PC-9 (cell line): ENCODE measurements at regions not wholly inside any gene's neighbourhood (a gene's known extent, or its start where the extent isn't known, plus 50 kb on each side); places are given as distances from the start of the nearest gene placed in this dataset.

ENCODE experiments used
- BruUV-seq: library from RNA; stranded (reverse); fragments of 400-500 nt; replicated peaks from 2 replicates; lab custom pipeline; 2021; lab: Mats Ljungman, UMichigan
- CTCF ChIA-PET: fragments of 300-600 bp; sonication (Branson Sonifier 250); formaldehyde crosslinking; loops from one replicate; lab custom pipeline; 2022; ENCODE audit warnings: antibody characterized with exemption; lab: Charles Lee
- POLR2A ChIA-PET: fragments of 300-600 bp; sonication (Branson Sonifier 250); formaldehyde crosslinking; loops from one replicate; lab custom pipeline; 2022; ENCODE audit warnings: antibody characterized with exemption; ENCODE audit not compliant: unreplicated experiment; lab: Charles Lee
- DNase-seq, 2 experiments: peaks; one replicate each; pipeline versions ENCODE4 v3.0.0 to v3.0.0-alpha.2; 2015 to 2022; ENCODE audit warnings: mixed read lengths in 1 of 2
- H2AFZ ChIP-seq: fragments of 200-600 bp; sonication (generic); 2 replicates; pipeline ENCODE4 v1.8.1; 2017; ENCODE audit warnings: antibody characterized with exemption
- H3F3A ChIP-seq: fragments of 200-600 bp; sonication (generic); 2 replicates; pipeline ENCODE4 v1.8.1; 2017; ENCODE audit warnings: antibody characterized with exemption, mild to moderate bottlenecking, low read depth; ENCODE audit not compliant: insufficient read depth
- H3K27ac ChIP-seq: fragments of 200-600 bp; sonication (generic); 2 replicates; pipeline ENCODE4 v1.6.1; 2016; ENCODE audit warnings: mixed run types
- H3K27me3 ChIP-seq: fragments of 200-600 bp; sonication (generic); 2 replicates; pipeline ENCODE4 v1.6.1; 2016; ENCODE audit warnings: low read depth, mixed run types; ENCODE audit not compliant: insufficient read depth
- H3K36me3 ChIP-seq: fragments of 200-600 bp; sonication (generic); 2 replicates; pipeline ENCODE4 v1.6.1; 2016; ENCODE audit warnings: low read depth, mixed run types
- H3K4me1 ChIP-seq: fragments of 200-600 bp; sonication (generic); replicated peaks from 2 replicates; pipeline ENCODE4 v1.6.1; 2016; ENCODE audit warnings: mixed run types; ENCODE audit not compliant: insufficient read depth
- H3K4me2 ChIP-seq: fragments of 200-600 bp; sonication (generic); 2 replicates; pipeline ENCODE4 v1.6.1; 2017; ENCODE audit warnings: mixed run types
- H3K4me3 ChIP-seq: fragments of 200-600 bp; sonication (generic); 2 replicates; pipeline ENCODE4 v1.6.1; 2016; ENCODE audit warnings: mixed run types
- H3K79me2 ChIP-seq: fragments of 200-600 bp; sonication (generic); 2 replicates; pipeline ENCODE4 v1.6.1; 2017; ENCODE audit warnings: low read depth, mixed run types
- H3K9me2 ChIP-seq: fragments of 200-600 bp; sonication (generic); 2 replicates; pipeline ENCODE4 v1.8.1; 2017; ENCODE audit warnings: mild to moderate bottlenecking; ENCODE audit not compliant: insufficient read depth
- H3K9me3 ChIP-seq: fragments of 200-600 bp; sonication (generic); 2 replicates; pipeline ENCODE4 v1.8.1; 2016; ENCODE audit warnings: low read depth; ENCODE audit not compliant: insufficient read depth
- H4K20me1 ChIP-seq: fragments of 200-600 bp; sonication (generic); 2 replicates; pipeline ENCODE4 v1.8.1; 2017; ENCODE audit not compliant: insufficient read depth
- CTCF ChIP-seq: fragments of 200-600 bp; sonication (generic); conservative IDR thresholded peaks from 2 replicates; pipeline ENCODE4 v1.6.1; 2017; ENCODE audit warnings: mixed run types, antibody characterized with exemption, mild to moderate bottlenecking, moderate library complexity
- EZH2 ChIP-seq: fragments of 200-600 bp; sonication (generic); IDR thresholded peaks from 2 replicates; pipeline ENCODE4 v1.8.0; 2017; ENCODE audit warnings: antibody characterized with exemption, low read depth
- intact Hi-C: fragments of 100-400 bp; cut with micrococcal nuclease; formaldehyde crosslinking; loops from one replicate; pipeline ENCODE4 v1.10.0; 2022; ENCODE audit not compliant: unreplicated experiment

DNA sequence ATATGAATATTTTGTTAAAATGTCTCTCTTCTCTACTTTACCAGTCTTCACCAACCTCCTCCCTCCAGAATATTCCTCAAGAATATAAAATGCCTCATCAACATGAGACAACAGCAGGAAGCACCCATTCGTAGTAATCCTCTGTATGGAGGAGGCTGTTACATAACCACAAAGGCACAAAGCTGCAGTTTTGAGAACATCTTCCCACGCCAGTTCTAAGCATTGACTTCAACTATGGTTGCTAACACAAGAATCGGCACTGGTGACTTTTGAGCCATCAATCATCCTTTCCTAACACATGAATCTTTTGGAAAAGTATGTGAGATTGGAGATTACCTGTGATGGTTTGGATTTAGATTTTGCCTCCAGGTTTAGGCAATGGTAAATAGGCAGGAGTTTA is 54.9 kb upstream of the CYP1B1 start:
- no peaks in the 10 kb centered on the region for H4K20me1 ChIP-seq
- H2AFZ ChIP-seq, result no peak overlapping the region
- TF ChIP-seq EZH2 (no peak), CTCF (no peak)
- POLR2A ChIA-PET, result no interaction called here
- H3K9me2 ChIP-seq, result 0 out of 2 replicates have a peak, but pooled peaks cover 4% of the 10 kb centered on the region
- intact Hi-C loops, result no loop called here
- no peaks in the 10 kb centered on the region for H3K36me3 ChIP-seq
- DNase-seq, result no peak
- no TSS peak for BruUV-seq
- H3K27me3 ChIP-seq, result no peaks in the 10 kb centered on the region
- no peaks in the 10 kb centered on the region for H3F3A ChIP-seq
- H3K4me1 ChIP-seq, result no peaks in the 10 kb centered on the region
- H3K27ac ChIP-seq, result no peak overlapping the region
- CTCF ChIA-PET, result interaction anchor here (0.6 kb wide), 1 partner anchor 990 kb away, joined by 10 read pairs; no protein-coding TSS in a partner anchor
- H3K4me3 ChIP-seq, result no peak overlapping the region
- H3K79me2 ChIP-seq, result no peaks in the 10 kb centered on the region
- no peak overlapping the region for H3K4me2 ChIP-seq
- peaks cover 14% of the 10 kb centered on the region for H3K9me3 ChIP-seq

GRCh38 chr2:38129987-38130386 is 54.0 kb upstream of the CYP1B1 start:
- H3K27me3 ChIP-seq, result no peaks in the 10 kb centered on the region
- TF ChIP-seq EZH2, result no peak
- no peak for TF ChIP-seq CTCF
- no peak overlapping the region for H2AFZ ChIP-seq
- peaks cover 14% of the 10 kb centered on the region for H3K9me3 ChIP-seq
- H3K4me2 ChIP-seq, result no peak overlapping the region
- no peak overlapping the region for H3K4me3 ChIP-seq
- BruUV-seq, result no TSS peak
- CTCF ChIA-PET, result no interaction called here
- H3K4me1 ChIP-seq, result no peaks in the 10 kb centered on the region
- H4K20me1 ChIP-seq, result no peaks in the 10 kb centered on the region
- H3F3A ChIP-seq, result no peaks in the 10 kb centered on the region
- H3K36me3 ChIP-seq, result no peaks in the 10 kb centered on the region
- DNase-seq, result no peak
- POLR2A ChIA-PET, result interaction anchor here (0.6 kb wide), 1 partner anchor 81 kb away, joined by 8 read pairs; no protein-coding TSS in a partner anchor
- 0 out of 2 replicates have a peak, but pooled peaks cover 4% of the 10 kb centered on the region for H3K9me2 ChIP-seq
- no peak overlapping the region for H3K27ac ChIP-seq
- H3K79me2 ChIP-seq, result no peaks in the 10 kb centered on the region
- intact Hi-C loops, result no loop called here

GRCh38 chr2:38129481-38129880 is 53.5 kb upstream of the CYP1B1 start:
- Histone ChIP-seq H3K4me1 (no peaks in the 10 kb centered on the region), H3F3A (no peaks in the 10 kb centered on the region), H3K4me2 (no peak overlapping the region), H3K9me2 (0 out of 2 replicates have a peak, but pooled peaks cover 4% of the 10 kb centered on the region), H4K20me1 (no peaks in the 10 kb centered on the region), H3K79me2 (no peaks in the 10 kb centered on the region), H2AFZ (no peak overlapping the region), H3K27me3 (no peaks in the 10 kb centered on the region), H3K27ac (no peak overlapping the region), H3K36me3 (no peaks in the 10 kb centered on the region), H3K4me3 (no peak overlapping the region), H3K9me3 (peaks cover 14% of the 10 kb centered on the region)
- BruUV-seq, result no TSS peak
- ChIA-PET CTCF (no interaction called here), POLR2A (interaction anchor here (0.6 kb wide), 1 partner anchor 82 kb away, joined by 8 read pairs; no protein-coding TSS in a partner anchor)
- no peak for DNase-seq
- intact Hi-C loops, result no loop called here
- TF ChIP-seq CTCF (no peak), EZH2 (no peak)
